GM18505 (cell line): ENCODE measurements at regions not wholly inside any gene's neighbourhood (a gene's known extent, or its start where the extent isn't known, plus 50 kb on each side); places are given as distances from the start of the nearest gene placed in this dataset.
"Not testable (repeated sequence)": the region's sequence is repeated elsewhere in the genome, so short reads cannot be mapped to it uniquely, and the experiment has no call there.

Source experiments
- ATAC-seq: cut with Tn5 transposase; IDR thresholded peaks from one replicate; pipeline ENCODE4 v1.9.1; 2021; ENCODE audit not compliant: unreplicated experiment
- POLR2A ChIP-seq: IDR thresholded peaks from 4 replicates; pipeline ENCODE4 v1.6.1; 2011; ENCODE audit warnings: borderline replicate concordance; ENCODE audit not compliant: insufficient read depth, insufficient read length; ENCODE audit errors: extremely low read depth

GRCh38 chr2:183438541-183438940 lies 314.3 kb downstream of the NUP35 start:
- no peak for ATAC-seq

GRCh38 chr2:183455056-183455455 lies 330.8 kb downstream of the NUP35 start:
- no peak for TF ChIP-seq POLR2A
- no peak for ATAC-seq

More at GRCh38 chr2:183438541-183438940, 314.3 kb downstream of the NUP35 start:
- TF ChIP-seq POLR2A, result no peak

- ATAC-seq, result no peak
- TF ChIP-seq POLR2A, result no peak
Observed at GRCh38 chr2:183456177-183456576, 331.9 kb downstream of the NUP35 start.

GRCh38 chr2:183458460-183458859 lies 334.2 kb downstream of the NUP35 start:
- ATAC-seq, result no peak
- TF ChIP-seq POLR2A, result no peak

GRCh38 chr2:183459466-183459865 lies 335.2 kb downstream of the NUP35 start:
- ATAC-seq, result no peak
- TF ChIP-seq POLR2A, result no peak

- no peak for TF ChIP-seq POLR2A
- no peak for ATAC-seq
Observed at GRCh38 chr2:183463821-183464220, 339.6 kb downstream of the NUP35 start.

GRCh38 chr2:183465048-183465447 lies 340.8 kb downstream of the NUP35 start:
- TF ChIP-seq POLR2A, result no peak
- no peak for ATAC-seq

GRCh38 chr2:183474912-183475695 lies 350.9 kb downstream of the NUP35 start:
- ATAC-seq, result no peak

GRCh38 chr2:183476490-183476889 lies 352.2 kb downstream of the NUP35 start:
- no peak for TF ChIP-seq POLR2A
- ATAC-seq, result no peak

More at GRCh38 chr2:183474912-183475695, 350.9 kb downstream of the NUP35 start:
- TF ChIP-seq POLR2A, result no peak

GRCh38 chr2:183477296-183477695 lies 353.1 kb downstream of the NUP35 start:
- no peak for TF ChIP-seq POLR2A
- ATAC-seq, result no peak

- ATAC-seq, result not testable (repeated sequence)
Observed at GRCh38 chr2:183478941-183479595, 354.8 kb downstream of the NUP35 start.

DNA sequence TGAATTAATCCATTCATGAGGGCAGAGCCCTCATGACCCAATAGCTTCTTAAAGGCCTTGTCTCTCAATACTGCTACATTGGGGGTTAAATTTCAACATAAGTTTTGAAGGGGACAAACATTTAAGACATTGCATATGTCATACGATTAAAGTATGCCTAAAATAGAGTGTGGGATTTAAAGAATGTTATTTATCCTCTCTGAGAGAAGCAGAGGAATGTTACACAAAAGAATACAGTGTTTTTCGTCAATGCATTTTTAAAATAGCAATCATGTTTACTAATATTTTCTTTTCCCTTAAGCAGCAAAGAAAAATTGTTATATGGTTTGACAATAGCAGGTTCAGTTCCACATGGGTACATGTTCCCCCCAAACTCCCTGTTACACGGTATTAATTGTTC lies 363.1 kb downstream of the NUP35 start:
- TF ChIP-seq POLR2A, result no peak
- ATAC-seq, result no peak

DNA sequence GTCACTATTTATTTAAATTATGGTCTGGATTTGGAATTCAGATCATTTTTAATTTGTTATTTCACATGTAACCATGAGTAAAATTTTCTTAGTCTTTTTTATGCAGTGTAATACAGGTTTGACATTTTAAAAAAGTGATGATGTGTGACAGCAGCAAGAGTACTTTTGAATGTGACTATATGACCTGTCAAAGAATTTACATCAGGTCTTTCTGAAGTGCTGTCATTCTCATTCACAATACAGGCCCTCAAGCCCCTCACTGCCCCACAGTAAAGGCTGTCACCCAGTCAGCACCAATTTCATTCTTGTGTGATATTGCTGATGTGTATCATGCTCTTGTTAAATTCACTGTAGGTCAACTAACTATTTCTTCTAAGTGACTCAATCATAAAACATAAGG lies 364.2 kb downstream of the NUP35 start:
- TF ChIP-seq POLR2A, result no peak
- ATAC-seq, result no peak

- no peak for ATAC-seq
- TF ChIP-seq POLR2A, result no peak
Observed at GRCh38 chr2:183490489-183490888, 366.2 kb downstream of the NUP35 start.
